GM19395 (cell line): ENCODE measurements at regions not wholly inside any gene's neighbourhood (a gene's known extent, or its start where the extent isn't known, plus 50 kb on each side); places are given as distances from the start of the nearest gene placed in this dataset.

ENCODE experiments used
- ATAC-seq: cut with Tn5 transposase; IDR thresholded peaks from one replicate; pipeline ENCODE4 v1.9.1; 2021; ENCODE audit warnings: mild to moderate bottlenecking, moderate library complexity; ENCODE audit not compliant: unreplicated experiment

DNA sequence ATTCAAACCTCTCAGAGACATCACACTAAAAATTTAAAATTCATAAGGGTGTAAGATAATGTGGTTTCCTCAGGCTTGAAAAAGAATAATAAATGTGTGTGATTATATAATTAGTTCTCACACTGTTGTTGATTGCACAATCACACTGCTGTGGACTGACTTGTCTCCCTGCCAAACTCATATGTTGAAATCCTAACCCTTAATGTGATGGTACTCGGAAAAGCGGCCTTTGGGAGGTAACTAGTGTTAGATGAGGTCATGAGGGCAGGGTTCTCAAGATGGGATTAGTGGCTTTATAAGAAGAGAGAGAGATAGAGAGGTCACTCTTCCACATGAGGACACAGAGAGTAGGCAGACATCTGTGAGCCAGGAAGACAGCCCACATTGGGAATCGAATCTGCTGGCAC, 128.5 kb upstream of the COL1A2 start:
- ATAC-seq = no peak

DNA sequence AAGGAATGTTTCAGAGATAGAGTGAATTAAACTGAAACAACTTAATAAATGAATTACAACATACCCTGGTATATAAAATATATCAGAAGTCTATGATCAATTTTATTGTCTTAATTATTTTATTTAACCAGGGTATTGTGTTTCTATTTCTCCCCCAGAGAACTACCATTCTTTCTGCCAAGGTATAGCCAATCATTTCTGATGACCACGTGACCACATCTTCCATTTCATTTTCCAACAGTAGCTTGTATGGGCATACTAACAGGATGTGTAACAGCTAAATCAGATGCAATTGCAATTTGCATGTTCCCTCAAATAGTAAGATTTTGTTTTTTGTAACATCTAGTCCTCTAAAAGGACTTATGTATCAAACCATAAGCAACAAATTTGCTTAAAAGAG, 123.9 kb upstream of the COL1A2 start:
- ATAC-seq = no peak

DNA sequence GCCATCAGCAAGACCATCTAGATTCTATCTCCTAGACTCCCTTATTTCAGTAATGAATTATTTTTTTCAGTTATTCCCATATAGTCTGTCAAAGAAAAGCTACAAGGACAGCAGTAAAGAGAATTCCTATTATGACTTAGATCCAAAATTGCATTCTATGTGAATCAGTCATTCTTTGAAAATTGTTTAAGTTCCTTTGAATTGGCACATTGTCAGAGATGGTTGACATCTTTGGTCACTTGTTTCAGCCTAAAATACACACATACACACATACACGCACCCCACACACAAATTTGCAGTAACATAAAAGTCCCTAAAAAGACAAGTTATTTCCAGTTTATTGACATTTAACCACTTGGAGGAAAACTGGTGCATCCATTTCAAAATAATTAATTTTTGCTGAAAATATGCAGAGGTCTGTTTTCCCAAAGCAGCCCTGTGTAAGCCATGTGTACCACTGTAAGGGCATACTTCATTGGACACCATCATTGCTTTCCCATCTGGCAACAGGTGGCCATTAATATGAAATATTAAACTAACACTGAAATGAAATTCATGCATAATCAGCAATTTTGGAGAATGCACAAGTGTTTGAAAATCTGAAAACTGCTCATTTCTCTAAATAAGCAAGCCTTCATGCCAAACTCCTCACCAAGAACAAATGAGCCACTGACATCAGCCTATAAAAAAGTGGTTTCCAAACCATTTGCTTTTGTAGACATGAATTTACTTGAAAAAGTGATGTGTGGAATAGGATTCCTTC, 121.7 kb upstream of the COL1A2 start:
- ATAC-seq = no peak

DNA sequence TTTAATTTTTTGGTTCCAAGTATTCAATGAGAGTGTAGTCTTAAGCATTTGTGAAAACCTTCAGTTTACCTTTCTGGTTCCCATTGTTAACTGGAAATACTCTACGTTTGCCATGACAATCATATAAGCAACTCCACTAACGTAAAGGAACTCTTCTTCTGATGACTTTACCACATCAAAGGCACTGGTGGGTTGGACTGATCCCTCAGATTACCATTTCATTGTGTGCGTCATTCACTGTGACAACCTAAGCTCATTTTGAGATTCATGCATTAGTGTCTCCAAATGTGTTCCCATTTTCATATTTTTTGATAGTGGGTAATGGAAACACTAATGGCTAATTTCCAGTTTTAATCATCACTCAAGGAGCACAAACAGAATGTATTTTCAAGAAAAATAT, 119.9 kb upstream of the COL1A2 start:
- no peak for ATAC-seq

DNA sequence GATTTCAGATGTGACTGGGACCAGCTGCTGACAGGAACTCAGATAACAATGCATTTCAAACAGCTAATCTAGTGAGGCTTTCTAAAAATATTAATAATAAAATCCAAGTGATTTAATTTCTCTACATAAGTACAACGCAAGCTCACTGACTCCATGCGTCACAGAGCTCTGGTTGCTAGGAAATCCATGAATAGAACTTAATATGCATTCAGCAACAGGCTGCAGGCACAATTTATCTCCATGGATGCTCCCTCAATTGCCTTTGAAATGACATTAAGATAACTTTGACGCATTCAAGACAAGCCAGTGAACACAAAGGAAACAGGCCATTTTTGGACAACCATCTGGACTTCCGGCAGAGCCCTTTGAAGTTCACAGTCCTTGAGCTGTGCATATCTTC, 118.7 kb upstream of the COL1A2 start:
- ATAC-seq = no peak

DNA sequence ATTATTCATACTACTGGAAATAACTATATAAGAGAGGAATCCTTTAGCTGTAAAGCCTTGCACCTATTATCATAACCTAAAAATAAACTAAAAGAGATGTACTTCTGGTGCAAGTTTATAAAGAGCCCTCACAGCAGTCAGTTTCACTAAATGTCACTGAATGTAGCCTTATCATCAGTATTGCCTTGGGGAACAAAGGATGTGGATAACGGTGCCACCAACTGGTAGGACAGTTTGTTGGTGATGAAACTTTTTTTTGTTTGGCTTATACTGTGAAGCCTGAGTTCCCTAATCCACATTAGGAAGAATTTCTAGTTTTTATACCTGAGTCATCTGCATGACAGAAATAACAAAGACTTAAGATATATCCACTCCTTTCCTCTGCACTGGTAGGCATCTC, 117.9 kb upstream of the COL1A2 start:
- ATAC-seq = no peak

DNA sequence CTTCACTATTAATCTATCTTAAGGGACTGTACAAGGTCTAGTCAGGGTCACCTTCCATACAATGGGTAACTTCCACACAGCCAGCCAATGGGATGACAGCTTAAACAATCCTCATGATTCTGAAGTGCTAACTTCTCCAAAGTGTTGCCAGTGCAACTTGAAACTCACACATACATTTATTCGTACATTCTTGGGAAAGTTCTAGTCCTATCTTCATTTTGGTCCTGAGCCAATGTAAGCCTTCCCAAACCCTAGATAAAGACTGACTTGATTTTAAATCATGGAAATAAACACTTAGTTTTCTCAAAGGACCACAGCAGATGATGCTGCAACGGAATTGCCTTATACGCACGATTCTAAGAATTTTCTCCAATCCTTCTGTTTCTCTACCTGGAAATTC, 117.5 kb upstream of the COL1A2 start:
- no peak for ATAC-seq

DNA sequence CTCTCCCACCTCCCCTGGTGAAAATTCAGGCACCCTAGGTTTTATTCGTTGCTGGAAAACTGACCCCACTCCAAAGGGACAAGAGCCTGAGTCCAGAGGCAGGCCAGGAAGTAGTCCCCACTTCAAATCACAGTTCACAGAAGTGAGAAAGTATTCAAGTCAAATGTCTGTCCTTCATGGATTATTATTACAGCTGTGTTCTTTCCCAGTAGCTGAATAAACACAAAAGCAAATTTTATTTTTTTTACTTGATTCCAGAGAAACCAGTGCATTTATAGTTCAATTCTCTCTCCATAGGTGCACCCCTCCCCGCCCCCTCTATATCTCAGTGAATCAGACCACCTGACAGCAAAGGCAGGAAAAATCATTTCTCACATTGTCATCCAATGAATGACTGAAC, 113.8 kb upstream of the COL1A2 start:
- no peak for ATAC-seq

DNA sequence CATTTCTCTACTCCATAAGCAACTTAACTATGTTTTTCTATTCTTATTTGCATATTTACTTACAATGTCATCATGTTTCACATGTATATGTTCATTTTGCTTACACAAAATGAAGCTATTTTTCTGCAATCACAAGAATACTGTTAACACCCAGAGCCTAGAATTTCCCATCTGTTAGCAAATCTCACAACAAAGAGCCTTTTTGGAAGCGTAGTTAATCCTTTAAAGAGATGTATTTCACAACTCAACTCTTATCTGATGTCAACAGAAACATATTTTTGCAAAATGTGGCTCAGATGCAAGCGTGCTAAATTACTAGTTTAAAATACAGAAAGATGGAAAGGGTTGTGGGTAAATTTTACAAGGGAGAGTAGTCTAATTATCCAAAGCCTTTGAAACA, 110.6 kb upstream of the COL1A2 start:
- ATAC-seq = no peak

DNA sequence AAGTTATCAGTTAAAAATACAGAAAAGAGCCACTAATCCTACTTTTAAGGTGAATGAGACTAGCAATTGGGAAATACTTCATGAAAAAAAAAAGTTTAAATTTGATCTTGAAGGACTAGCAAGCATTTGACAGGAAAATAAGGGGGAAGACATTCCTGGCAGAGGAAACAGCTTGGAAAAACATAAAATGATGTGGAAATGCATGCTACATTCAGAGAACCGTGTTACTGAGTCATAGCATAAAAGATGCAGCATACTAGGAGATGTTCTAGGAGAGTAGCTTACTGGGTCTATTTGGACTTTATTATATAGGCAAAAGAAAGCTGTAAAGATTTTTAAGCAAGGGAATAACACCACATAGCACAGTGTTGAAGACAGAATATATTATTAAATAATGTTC, 108.6 kb upstream of the COL1A2 start:
- ATAC-seq = no peak

DNA sequence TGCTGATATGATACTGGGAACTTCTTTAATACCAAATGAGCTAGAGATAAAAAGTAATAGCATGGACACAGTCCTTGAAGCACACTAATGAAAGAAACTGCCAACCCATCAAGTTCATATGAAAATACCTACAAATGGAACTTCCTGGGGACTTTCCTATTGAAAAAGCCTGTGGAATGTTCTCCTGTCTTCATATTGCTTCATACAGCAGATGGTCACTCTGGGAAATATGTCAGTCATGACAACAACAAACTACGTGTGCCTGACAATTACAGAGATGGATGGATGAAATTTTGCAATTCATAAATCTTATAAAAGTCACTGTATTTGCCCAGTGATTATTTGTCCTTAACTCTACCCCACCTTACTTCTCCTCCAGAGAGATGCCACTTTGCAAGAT, 106.6 kb upstream of the COL1A2 start:
- ATAC-seq = no peak

DNA sequence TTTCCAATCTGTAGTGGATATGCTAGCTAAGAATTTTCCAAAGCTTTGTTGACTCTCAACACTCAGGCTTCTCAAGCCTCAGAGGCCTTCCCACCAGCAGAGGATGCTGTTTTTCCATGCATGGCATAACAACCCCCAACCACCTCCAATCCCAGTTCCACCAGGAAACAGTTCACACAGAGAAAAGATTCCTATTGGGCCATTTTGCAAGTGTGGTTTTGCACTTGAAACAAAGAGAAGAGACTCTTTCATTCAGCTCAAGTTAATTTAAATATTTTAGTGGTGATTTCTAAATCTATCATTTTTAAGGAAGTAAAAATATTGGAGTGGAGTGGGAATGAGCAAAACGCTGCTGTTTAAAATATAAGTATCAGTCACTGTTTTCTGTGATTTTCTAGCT, 105.6 kb upstream of the COL1A2 start:
- no peak for ATAC-seq

DNA sequence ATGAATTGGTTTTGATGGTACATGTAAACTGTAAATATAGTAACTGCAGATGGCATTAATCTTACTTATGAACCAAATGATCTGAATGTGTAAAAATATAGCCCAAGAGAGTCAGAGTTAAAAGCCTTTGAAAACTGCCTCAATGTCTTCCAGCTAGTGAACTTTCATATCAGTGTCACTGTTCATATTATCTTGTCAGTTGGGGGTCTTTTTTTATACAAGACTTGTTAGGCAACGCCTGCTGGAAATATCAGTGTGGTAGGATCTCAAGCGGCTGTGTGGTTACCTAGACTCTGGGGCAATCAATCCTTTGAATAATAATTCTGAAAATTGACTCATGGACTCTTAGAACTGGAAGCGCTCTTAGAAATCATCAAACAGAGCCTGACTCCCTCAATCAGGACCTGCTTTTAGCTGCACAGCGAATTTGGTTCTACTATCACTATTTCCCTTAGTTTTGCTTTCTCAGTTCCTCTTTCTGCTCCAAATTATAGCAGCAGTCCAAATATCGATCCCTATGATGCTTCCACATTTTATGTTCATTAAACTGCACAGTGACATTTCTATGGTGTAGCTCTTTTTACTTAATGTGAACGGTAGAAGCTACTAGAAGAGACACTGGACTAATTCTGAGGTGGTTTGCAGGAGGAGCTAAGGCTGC, 100.1 kb upstream of the COL1A2 start:
- ATAC-seq = no peak

DNA sequence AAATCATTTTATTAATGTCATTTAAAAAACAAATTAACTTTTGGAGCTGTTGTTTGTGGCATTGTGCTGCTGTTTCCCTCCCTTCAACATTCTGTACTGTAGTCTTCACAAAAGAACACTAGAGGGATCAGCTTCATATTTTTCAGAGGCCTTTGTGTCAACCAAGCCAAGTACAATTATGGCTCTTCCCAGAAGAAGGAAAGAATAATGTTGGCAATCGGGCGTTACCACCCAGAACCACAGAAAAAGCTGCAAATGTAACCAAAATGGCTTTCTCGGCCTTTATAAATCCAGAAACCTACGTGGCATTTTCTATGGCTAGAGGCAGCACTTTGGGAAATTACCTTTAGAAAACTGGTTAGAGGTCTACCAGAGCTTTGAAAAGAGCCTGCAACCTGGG, 98.8 kb upstream of the COL1A2 start:
- no peak for ATAC-seq

DNA sequence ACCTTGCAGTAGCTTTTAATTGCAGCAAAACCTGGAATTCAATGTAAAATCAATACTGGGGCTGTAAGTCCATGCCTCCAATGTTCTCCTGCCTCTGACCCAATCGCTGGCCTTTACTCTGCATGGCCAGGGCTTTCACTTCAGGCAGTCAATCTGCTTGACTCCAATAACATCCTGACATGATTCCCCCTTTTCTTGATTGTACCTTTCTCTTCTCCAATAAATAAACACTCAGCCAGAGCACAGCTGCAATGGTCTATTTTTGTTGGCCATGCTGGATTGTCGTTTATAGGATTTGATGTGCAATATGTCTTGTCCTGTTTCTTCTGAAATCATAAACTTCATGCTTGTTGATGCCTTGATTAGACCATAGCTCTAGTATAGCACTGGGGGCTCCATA, 97.8 kb upstream of the COL1A2 start:
- no peak for ATAC-seq

DNA sequence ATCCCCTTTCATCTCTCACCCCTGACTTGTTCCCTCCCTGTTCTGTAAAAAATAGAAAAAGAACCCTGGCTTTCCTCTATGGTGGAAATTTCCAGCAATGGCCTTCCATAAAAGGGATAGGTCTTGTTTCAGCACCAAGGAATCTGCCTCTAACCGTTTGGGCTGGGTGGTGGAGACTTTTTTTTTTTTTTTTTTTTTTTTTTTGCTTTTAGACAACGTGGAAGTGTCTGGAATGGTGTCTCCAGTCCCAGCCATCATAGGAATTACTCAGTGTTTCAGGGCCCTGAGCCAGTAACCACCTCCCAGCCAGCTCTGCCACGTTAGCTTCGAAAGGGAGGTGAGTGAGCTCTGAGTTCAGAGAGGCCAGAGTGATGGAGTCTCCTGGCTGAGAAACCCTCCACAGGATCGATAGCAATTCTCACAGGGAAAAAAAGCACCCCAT, 97.3 kb upstream of the COL1A2 start:
- ATAC-seq = no peak

DNA sequence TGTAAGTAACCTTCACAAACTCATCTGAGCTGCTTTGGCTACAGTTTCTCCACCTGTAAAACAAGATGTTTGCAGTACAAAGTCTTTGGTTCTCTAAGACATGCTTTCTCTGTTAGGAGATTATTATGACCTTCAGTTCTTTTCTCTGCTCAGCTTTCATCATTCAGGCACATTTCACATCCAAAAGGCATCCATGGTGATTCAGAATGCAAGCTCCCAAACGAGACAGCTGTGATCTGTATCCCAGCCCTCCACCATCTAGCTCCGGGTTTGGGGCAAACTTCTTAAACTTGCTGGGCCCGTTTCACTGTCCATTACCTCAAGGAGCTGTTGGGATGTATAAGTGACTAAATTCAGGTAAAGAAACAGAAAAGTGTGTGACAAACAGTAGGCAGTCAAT, 95.8 kb upstream of the COL1A2 start:
- no peak for ATAC-seq

DNA sequence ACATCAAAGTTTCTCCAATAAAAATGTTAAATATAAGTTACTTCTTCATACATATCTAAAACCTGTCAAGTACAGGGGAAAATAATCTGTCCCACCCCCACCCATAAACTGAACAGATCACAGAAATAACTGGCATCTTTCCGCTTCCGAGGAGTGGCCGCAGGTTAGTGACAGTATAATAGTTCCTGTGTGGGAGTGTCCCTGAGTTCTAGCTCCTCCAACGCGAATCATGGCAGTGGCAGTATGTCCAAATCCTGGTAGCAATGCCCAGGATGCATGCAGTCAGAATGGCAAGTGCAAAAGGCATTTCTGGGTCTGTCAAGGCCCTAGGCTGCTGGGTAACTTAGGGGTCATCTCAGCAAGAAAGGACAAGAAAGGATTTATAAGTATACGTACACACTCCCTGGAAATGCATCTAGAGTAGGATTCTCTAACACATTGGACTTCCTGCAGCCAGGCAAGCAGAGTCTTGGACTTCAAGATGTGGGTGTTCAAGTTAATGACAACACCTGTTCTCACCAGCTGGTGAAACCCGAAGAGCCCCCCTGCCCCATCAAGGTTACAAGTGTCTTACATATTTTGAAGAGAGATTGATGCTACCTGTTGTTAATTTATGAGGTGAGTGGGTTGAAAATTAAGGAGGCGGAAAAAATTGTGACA, 94.4 kb upstream of the COL1A2 start:
- no peak for ATAC-seq

DNA sequence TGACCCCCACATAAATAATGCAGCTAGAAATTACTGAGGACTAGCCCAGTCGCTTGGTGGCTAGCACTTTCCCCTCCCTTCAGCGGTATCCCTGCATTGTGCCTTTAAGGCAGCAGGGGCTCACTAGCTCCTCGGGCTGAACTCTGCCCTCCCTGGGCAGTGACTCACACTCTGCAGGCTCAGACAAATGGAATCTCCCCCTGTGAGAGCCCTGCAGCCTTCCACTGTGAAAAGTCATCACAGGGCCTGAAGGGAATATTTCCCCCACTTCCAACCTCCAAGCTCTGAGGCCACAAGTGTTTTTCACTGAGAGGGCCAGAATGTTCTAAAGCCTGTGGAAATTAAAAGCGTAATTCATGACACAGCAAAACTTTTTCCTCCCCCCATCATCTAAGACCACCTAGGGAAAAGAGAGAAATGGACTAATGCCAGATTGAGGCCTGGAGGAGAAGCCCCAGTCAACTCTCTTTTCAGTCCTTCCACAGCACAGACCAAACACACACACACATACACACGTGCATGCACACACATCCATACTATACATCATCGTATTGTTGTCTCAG, 93.6 kb upstream of the COL1A2 start:
- no peak for ATAC-seq

DNA sequence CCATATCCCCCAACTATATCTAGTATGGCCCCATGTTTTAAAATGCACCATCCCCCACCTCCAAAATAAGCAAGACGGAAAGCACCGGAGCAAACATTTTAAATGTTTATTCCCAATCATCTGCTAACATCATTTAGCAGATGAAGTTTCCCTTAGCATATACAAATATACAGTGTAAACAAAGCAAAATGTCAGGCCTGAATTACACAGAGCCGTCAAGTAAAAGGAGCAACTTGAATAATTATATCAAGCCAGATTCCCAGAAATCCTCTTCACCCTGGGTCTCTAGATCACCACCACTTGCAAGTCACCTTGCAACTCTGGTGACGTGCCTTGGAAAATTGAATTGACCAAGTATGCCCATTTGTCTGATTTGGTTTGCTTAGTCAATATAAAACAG, 91.6 kb upstream of the COL1A2 start:
- no peak for ATAC-seq

DNA sequence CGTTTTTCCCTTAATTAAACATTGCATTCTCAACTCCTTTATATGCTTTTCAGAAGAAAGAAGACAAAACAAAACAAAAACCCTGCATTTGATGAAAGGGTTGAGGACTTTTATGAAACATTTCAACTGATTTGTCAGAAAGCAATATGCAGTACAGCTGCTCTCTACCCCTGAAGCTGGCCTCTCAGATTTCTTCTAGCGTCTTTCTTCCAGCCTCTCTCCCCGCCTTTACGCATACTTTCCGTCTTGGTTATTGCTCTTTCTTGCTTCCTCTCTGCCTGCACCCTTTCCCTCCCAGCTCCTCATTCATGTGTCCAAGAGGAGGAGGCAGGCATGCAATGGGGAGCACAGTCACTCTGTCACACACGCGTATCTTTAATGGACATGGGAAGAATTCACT, 91.0 kb upstream of the COL1A2 start:
- no peak for ATAC-seq

DNA sequence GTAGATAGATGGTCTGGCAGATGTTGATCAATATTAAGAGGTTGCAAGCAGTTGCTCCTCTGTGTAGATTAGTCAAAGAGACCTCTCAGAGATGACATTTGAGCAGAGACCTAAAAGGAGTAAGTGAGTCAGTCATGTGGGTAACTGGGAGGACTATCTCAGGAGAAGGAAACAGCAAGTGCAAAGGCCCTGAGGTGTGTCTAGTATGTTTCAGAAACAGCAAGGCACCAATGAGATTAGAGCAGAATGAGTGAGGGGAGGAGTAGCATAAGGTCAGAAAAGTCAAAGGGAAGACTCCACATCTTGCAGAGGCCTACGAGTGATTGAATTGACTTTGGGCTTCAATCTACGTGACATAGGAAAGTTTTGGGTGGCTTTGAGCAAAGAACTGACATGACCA, 89.8 kb upstream of the COL1A2 start:
- ATAC-seq = no peak
